ENCODE measurements at regions not wholly inside any gene's neighbourhood (a gene's known extent, or its start where the extent isn't known, plus 50 kb on each side); places are given as distances from the start of the nearest gene placed in this dataset.

DNA sequence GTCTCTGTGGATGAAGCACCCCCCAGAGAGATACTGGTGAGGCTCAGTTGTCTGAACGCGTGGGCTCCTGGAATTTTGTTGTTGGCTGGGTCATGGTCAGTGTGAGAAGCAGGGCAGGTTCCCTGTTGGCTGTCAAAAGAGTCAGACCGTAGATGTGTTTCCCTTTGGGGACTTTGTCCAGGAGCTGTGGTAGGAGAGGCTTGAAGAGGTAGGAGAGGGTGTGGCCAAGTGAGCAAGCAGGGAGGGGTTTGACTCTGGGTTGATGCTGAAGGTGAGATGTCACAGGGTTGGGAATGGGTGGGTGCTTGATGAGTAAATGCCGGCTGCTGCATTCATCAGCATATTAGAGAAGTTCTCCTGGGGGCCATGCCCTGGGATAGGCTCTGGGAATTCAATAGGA lies 803.2 kb downstream of the TBC1D22A start:
- TF ChIP-seq, protein P1, sequence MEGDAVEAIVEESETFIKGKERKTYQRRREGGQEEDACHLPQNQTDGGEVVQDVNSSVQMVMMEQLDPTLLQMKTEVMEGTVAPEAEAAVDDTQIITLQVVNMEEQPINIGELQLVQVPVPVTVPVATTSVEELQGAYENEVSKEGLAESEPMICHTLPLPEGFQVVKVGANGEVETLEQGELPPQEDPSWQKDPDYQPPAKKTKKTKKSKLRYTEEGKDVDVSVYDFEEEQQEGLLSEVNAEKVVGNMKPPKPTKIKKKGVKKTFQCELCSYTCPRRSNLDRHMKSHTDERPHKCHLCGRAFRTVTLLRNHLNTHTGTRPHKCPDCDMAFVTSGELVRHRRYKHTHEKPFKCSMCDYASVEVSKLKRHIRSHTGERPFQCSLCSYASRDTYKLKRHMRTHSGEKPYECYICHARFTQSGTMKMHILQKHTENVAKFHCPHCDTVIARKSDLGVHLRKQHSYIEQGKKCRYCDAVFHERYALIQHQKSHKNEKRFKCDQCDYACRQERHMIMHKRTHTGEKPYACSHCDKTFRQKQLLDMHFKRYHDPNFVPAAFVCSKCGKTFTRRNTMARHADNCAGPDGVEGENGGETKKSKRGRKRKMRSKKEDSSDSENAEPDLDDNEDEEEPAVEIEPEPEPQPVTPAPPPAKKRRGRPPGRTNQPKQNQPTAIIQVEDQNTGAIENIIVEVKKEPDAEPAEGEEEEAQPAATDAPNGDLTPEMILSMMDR (IDR thresholded peaks at IDR 0.05): no peak
- no peak for TF ChIP-seq POLR2A (IDR thresholded peaks at IDR 0.05)
- TF ChIP-seq POLR2AphosphoS5 (IDR thresholded peaks at IDR 0.05): no peak
- no peak for TF ChIP-seq EP300 (IDR thresholded peaks at IDR 0.05)
